H9 (cell line): ENCODE measurements at regions not wholly inside any gene's neighbourhood (a gene's known extent, or its start where the extent isn't known, plus 50 kb on each side); places are given as distances from the start of the nearest gene placed in this dataset.

Experiments
- DNase-seq: peaks from one replicate; pipeline ENCODE4 v3.0.0-alpha.2; 2017
- H2AFZ ChIP-seq: one replicate; pipeline ENCODE4 v1.6.1; 2013; ENCODE audit warnings: mild to moderate bottlenecking, low read length, control low read depth, moderate library complexity
- H2AK5ac ChIP-seq: 2 replicates; pipeline ENCODE4 v1.6.1; 2013; ENCODE audit warnings: low read length, control low read depth, mixed read lengths; ENCODE audit not compliant: insufficient read length
- H2BK120ac ChIP-seq: one replicate; pipeline ENCODE4 v1.6.1; 2013; ENCODE audit warnings: low read depth, mild to moderate bottlenecking, low read length, control low read depth, inconsistent platforms; ENCODE audit not compliant: poor library complexity, severe bottlenecking
- H2BK12ac ChIP-seq: 2 replicates; pipeline ENCODE4 v1.6.1; 2013; ENCODE audit warnings: low read length, control low read depth, mixed read lengths, low read depth; ENCODE audit not compliant: insufficient read length
- H2BK15ac ChIP-seq: 2 replicates; pipeline ENCODE4 v1.6.1; 2013; ENCODE audit warnings: low read depth, low read length, control low read depth
- H2BK20ac ChIP-seq: one replicate; pipeline ENCODE4 v1.6.1; 2013; ENCODE audit warnings: low read depth, mild to moderate bottlenecking, low read length, control low read depth, inconsistent platforms; ENCODE audit not compliant: poor library complexity, severe bottlenecking
- H2BK5ac ChIP-seq: 2 replicates; pipeline ENCODE4 v1.6.1; 2013; ENCODE audit warnings: low read length, control low read depth, mixed read lengths; ENCODE audit not compliant: insufficient read length
- H3K14ac ChIP-seq: 2 replicates; pipeline ENCODE4 v1.6.1; 2013; ENCODE audit warnings: low read length, control low read depth; ENCODE audit not compliant: insufficient read depth
- H3K18ac ChIP-seq: 2 replicates; pipeline ENCODE4 v1.6.1; 2013; ENCODE audit warnings: low read depth, mild to moderate bottlenecking, mixed read lengths, low read length, control low read depth; ENCODE audit not compliant: insufficient read length
- H3K23ac ChIP-seq: 2 replicates; pipeline ENCODE4 v1.6.1; 2013; ENCODE audit warnings: low read length, control low read depth, mixed read lengths, low read depth; ENCODE audit not compliant: insufficient read length
- H3K23me2 ChIP-seq: 2 replicates; pipeline ENCODE4 v1.6.1; 2013; ENCODE audit warnings: low read depth, mild to moderate bottlenecking, mixed read lengths, low read length, control low read depth; ENCODE audit not compliant: insufficient read length, poor library complexity, severe bottlenecking
- H3K27ac ChIP-seq: 2 replicates; pipeline ENCODE4 v1.5.1; 2013; ENCODE audit warnings: low read length, control low read depth, mixed read lengths, low read depth; ENCODE audit not compliant: insufficient read length
- H3K27me3 ChIP-seq: 2 replicates; pipeline ENCODE4 v1.6.1; 2013; ENCODE audit warnings: low read length, control low read depth, inconsistent platforms; ENCODE audit not compliant: insufficient read depth
- H3K4ac ChIP-seq: 2 replicates; pipeline ENCODE4 v1.6.1; 2013; ENCODE audit warnings: low read depth, mild to moderate bottlenecking, control low read depth, inconsistent platforms, low read length, moderate library complexity
- H3K4me1 ChIP-seq: 2 replicates; pipeline ENCODE4 v1.6.1; 2013; ENCODE audit warnings: low read length, control low read depth, inconsistent platforms; ENCODE audit not compliant: insufficient read depth
- H3K4me2 ChIP-seq: 2 replicates; pipeline ENCODE4 v1.6.1; 2013; ENCODE audit warnings: low read length, control low read depth, mixed read lengths; ENCODE audit not compliant: insufficient read length, insufficient read depth
- H3K56ac ChIP-seq: 2 replicates; pipeline ENCODE4 v1.6.1; 2013; ENCODE audit warnings: low read depth, mild to moderate bottlenecking, mixed read lengths, low read length, control low read depth; ENCODE audit not compliant: insufficient read length
- H3K79me1 ChIP-seq: 2 replicates; pipeline ENCODE4 v1.6.1; 2013; ENCODE audit warnings: low read depth, mild to moderate bottlenecking, moderate library complexity, low read length, control low read depth, inconsistent platforms; ENCODE audit not compliant: insufficient read depth, poor library complexity, severe bottlenecking
- H3K79me2 ChIP-seq: 2 replicates; pipeline ENCODE4 v1.6.1; 2013; ENCODE audit warnings: low read length, control low read depth, inconsistent platforms; ENCODE audit not compliant: insufficient read depth
- H3K9ac ChIP-seq: 2 replicates; pipeline ENCODE4 v1.6.1; 2013; ENCODE audit warnings: low read length, control low read depth, mixed read lengths; ENCODE audit not compliant: insufficient read length; ENCODE audit errors: extremely low read depth
- H3K9me3 ChIP-seq: one replicate; pipeline ENCODE4 v1.6.1; 2013; ENCODE audit warnings: low read depth, low read length, inconsistent platforms; ENCODE audit not compliant: control insufficient read depth
- H3T11ph ChIP-seq: one replicate; pipeline ENCODE4 v1.6.1; 2013; ENCODE audit warnings: mild to moderate bottlenecking, low read length, control low read depth, inconsistent platforms
- H4K20me1 ChIP-seq: one replicate; pipeline ENCODE4 v1.6.1; 2013; ENCODE audit not compliant: control insufficient read depth, insufficient read length, insufficient read depth
- H4K5ac ChIP-seq: 2 replicates; pipeline ENCODE4 v1.6.1; 2013; ENCODE audit warnings: low read depth, mild to moderate bottlenecking, mixed read lengths, low read length, control low read depth; ENCODE audit not compliant: insufficient read length
- H4K8ac ChIP-seq: replicated peaks from 2 replicates; pipeline ENCODE4 v1.6.1; 2013; ENCODE audit warnings: low read length, control low read depth, mixed read lengths, low read depth; ENCODE audit not compliant: insufficient read length
- H4K91ac ChIP-seq: 2 replicates; pipeline ENCODE4 v1.6.1; 2013; ENCODE audit warnings: low read depth, mild to moderate bottlenecking, moderate library complexity, mixed read lengths, low read length, control low read depth; ENCODE audit not compliant: insufficient read length
- H3K27ac Mint-ChIP-seq, 3 experiments: 2 replicates in 2 of 3; 3 replicates in 1 of 3; pipeline ENCODE4 v1.8.0; 2020 to 2021; ENCODE audit warnings: mixed read lengths in 3 of 3, mild to moderate bottlenecking in 1 of 3, moderate library complexity in 1 of 3
- H3K27me3 Mint-ChIP-seq: 2 replicates; pipeline ENCODE4 v1.8.0; 2021; ENCODE audit warnings: low read depth, mild to moderate bottlenecking, moderate library complexity, mixed read lengths
- H3K36me3 Mint-ChIP-seq, 3 experiments: 2 replicates in 2 of 3; 3 replicates in 1 of 3; pipeline ENCODE4 v1.8.0; 2020 to 2021; ENCODE audit warnings: low read depth in 3 of 3, mixed read lengths in 3 of 3; ENCODE audit not compliant: insufficient read depth in 1 of 3
- H3K4me1 Mint-ChIP-seq, 2 experiments: 2 replicates each; pipeline ENCODE4 v1.8.0; 2020; ENCODE audit warnings: mixed read lengths in 2 of 2
- H3K4me3 Mint-ChIP-seq, 2 experiments: 2 replicates in 1 of 2; 3 replicates in 1 of 2; pipeline ENCODE4 v1.8.0; 2020 to 2021; ENCODE audit warnings: mild to moderate bottlenecking in 2 of 2, mixed read lengths in 2 of 2, moderate library complexity in 1 of 2
- H3K9me3 Mint-ChIP-seq, 2 experiments: 2 replicates in 1 of 2; 3 replicates in 1 of 2; pipeline ENCODE4 v1.8.0; 2020; ENCODE audit warnings: mild to moderate bottlenecking in 2 of 2, mixed read lengths in 2 of 2, moderate library complexity in 1 of 2
- CTCF ChIP-seq: fragments of 200-600 bp; sonication (generic); conservative IDR thresholded peaks from 3 replicates; pipeline ENCODE4 v1.8.0; 2021; ENCODE audit warnings: antibody characterized with exemption, mild to moderate bottlenecking
- WGBS: extraction: QIAGEN DNeasy Blood & Tissue Kit; methylation state at CpG from one replicate; pipeline ENCODE4 v1.1.7; 2013; ENCODE audit warnings: missing lambda C conversion rate, low lambda C conversion rate, mixed read lengths; ENCODE audit not compliant: insufficient read length; ENCODE audit errors: extremely low coverage; 5-methylcytosine and 5-hydroxymethylcytosine counted together

GRCh38 chr2:45209875-45210274 lies 200.6 kb upstream of the SIX2 start:
- Histone ChIP-seq H3K4me1 (no peaks in the 10 kb centered on the region), H4K8ac (no peak overlapping the region), H3K27ac (no peak overlapping the region), H2AK5ac (no peak overlapping the region), H3T11ph (no peak overlapping the region), H3K9me3 (no peaks in the 10 kb centered on the region), H3K79me1 (no peaks in the 10 kb centered on the region), H4K91ac (no peak overlapping the region), H4K20me1 (no peaks in the 10 kb centered on the region), H3K27me3 (no peaks in the 10 kb centered on the region), H3K18ac (no peak overlapping the region), H3K4me2 (no peak overlapping the region), H2BK20ac (no peak overlapping the region), H2BK120ac (no peak overlapping the region), H4K5ac (no peak overlapping the region), H2BK12ac (no peak overlapping the region), H3K9ac (no peak overlapping the region), H2BK15ac (no peak overlapping the region), H3K4ac (no peak overlapping the region), H3K79me2 (no peaks in the 10 kb centered on the region), H3K56ac (no peak overlapping the region), H2AFZ (no peak overlapping the region), H3K23me2 (no peaks in the 10 kb centered on the region), H3K23ac (no peak overlapping the region), H3K14ac (no peak overlapping the region), H2BK5ac (no peak overlapping the region)
- Mint-ChIP-seq H3K4me1 (no peaks in the 10 kb centered on the region), H3K4me3 (no peak overlapping the region), H3K36me3 (no peaks in the 10 kb centered on the region), H3K9me3 (no peaks in the 10 kb centered on the region), H3K27me3 (no peaks in the 10 kb centered on the region), H3K27ac (no peak overlapping the region)
- no CpG with 5 or more reads among the region's 1 CpG for WGBS
- no peak for TF ChIP-seq CTCF
- no peak for DNase-seq
